HG02870 (cell line): ENCODE measurements at regions not wholly inside any gene's neighbourhood (a gene's known extent, or its start where the extent isn't known, plus 50 kb on each side); places are given as distances from the start of the nearest gene placed in this dataset.

Experiments used
- ATAC-seq: cut with Tn5 transposase; IDR thresholded peaks from one replicate; pipeline ENCODE4 v1.9.1; 2021; ENCODE audit warnings: mild to moderate bottlenecking, moderate library complexity; ENCODE audit not compliant: unreplicated experiment

DNA sequence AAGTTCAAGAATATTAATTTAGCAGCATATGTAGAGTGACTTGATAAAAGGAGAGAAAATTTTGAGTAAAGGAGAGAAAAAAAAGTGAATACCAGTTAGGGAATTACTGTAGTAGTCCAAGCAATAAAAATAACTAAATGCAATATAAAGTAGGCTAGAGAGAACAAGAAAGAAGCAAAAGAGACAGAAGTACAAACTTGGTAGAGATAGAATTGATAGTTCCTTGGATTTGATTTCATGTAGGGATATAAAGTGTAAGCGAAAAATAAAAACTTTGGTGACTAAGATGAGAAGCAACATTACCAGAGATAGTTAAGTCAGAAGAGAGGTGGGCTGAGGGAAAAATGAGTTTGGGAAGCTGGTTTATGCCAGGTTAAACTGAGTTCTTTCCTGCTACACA, 252.4 kb downstream of the SEC23A start:
- ATAC-seq = no peak

DNA sequence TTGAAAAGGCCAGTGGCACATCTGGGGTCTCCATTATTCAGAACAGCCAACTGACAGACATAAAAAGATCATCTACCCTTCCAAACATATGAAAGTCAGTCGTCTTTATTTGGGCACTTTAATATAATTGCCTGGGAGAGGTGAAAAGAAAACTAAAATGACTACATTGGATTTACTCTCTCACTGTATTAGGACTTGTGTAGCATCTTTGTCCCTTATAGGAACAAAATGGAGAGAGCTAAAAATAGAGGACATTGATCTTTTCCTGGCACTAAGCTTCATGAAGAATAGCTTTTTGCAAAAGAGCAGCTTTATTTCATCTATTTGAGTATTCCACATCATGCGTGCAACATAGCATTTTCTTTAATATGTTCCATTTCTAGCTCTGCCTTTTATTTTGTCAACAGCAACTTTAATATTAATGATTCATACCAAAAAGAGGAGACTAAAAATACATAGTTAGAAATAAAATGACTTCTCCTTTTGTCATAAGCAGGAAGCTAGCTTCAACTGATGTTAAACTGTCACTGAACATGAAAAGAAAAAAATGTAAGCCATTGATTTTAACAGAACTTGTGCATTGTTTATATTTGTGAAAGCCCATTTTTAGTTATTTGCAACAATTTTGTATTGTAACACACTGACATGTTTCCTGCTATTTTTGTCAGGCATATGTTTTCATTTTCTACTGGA, 254.6 kb downstream of the SEC23A start:
- ATAC-seq = no peak

DNA sequence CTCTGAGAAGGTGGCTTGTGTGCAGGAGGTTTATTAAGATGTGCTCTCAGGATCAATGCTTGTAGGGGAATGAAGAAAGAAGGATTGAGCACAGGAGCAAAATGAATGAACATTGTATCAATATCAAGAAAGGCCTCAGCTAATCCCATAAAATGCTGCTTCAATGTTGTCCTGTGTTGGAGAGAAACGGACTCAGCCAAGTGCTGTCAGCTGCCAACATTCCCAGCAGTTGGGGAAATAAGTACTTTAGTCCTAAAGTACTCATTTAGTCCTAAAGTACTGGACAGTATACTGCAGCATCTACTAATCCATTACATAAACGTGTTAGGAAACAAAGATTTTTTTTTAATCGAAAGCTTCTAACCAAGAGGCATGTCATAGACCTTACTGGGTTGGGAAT, 255.9 kb downstream of the SEC23A start:
- ATAC-seq = no peak

DNA sequence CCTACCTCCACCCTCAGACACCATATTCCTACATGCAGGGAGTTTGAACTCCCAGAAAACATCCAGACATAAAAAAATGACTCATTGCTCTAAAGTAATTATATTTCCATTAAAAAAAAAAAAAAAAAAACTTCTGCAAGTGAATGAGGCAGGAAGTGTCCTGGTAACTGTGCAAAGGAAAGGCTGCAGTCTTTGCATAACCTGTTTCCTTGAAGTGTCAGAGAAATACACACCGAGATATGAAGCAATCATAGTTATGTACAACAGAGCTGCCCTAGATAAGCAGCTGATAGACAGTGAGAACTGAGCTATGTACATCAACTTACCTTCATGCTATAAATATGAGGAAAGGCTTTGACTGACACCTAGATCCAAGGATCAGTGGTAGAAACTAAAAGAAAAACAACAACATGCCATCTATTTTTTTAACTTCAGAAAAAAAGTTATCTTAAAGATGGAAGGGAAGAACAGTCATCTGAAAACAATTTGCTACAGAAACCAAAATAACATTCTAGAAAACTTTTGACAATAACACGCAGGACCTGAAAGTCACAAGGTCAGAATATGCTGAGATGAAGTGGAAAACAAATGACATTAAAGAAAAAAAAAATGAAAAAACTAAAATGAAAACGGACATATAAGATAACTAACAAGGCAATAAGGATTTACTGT, 263.2 kb downstream of the SEC23A start:
- no peak for ATAC-seq

DNA sequence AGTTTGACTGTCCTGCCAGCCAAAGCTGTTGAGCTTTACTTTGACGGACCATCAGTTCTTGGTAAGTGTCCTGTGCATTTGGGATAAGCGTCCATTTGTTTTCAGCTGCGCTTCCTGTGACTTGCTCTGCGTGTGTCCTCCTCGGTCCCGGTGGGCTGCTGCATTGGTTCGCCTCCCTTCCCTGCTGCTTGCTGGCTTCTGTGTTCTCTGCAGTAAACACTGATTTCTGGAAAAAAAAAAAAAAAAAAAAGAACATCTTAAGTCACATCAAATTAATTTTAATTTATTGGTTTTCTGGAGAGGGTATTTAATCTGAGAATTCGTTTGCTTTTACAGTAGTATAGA, 264.1 kb downstream of the SEC23A start:
- ATAC-seq = no peak

DNA sequence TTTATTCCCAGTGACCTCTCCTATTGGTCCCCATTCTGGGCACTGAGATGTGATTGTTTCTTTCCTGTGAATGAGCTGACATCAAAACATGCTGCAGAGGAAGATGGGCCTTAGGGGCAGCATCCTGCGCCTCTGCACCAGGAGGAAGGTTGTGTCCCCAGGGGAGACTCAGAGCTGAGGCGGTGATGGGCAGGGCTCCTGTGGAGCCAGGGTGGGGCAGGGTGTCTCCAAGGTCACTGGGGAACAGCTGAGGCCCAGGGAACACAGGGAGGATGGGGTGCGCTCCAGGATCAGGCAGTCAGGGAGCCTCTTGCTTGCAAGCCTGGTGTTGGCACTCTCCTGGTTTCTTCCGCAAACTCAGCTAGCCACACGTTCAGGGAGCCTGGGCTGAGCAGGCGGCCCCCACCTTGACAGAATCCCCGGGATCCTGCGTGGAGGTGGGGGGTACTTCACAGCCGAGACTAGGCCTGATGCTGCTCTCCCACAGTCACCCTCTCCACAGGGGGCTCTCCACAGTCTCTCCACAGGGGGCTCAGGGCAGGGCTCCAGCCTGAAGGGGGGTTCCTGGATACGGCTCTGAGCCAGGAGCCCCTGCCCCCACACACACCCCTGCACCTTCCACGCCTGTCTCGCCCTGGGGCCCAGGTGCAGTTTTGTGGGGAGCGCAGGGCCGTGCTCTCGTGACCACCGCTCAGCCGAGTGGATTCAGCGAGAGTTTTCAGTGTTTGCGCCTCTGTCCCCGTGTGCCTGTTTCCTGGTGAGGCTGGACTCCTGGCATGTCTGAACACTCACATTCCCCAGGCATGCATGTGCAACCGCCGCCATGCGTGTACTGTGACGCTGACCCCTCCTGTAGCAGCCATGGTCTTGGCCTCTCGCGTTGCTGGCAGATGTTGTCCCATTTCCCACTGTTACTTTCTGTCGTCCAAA, 264.7 kb downstream of the SEC23A start:
- no peak for ATAC-seq

DNA sequence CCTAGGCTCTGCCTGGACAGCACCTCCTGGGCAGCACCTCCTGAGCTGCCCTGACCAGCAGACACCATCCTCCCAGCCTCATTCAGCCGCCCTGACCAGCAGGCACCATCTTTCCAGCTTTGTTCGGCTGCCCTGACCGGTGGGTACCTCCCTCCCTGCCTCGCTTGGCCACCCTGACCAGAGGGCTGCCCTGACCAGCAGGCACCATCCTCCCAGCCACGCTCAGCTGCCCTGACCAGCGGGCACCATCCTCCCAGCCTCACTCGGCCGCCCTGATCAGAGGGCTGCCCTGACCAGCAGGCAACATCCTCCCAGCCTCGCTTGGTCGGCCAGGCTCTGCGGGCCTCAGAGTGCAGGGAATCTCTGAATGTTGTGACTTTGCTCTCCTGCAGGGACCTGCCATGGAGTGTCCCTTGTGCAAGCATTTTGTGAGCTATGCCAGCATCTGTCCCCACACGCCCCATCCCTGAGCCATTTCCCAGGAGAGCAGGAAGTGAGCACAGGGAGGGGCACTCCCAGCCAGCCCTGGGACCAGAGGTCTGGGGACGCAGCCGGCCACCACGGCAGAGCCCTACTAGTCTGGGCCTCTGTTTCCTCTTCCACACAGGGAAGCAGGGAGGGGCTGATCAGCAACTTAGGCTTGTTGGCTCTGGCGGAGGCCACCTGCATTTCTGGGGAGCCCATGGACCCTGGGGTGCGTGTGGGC, 265.5 kb downstream of the SEC23A start:
- no peak for ATAC-seq

DNA sequence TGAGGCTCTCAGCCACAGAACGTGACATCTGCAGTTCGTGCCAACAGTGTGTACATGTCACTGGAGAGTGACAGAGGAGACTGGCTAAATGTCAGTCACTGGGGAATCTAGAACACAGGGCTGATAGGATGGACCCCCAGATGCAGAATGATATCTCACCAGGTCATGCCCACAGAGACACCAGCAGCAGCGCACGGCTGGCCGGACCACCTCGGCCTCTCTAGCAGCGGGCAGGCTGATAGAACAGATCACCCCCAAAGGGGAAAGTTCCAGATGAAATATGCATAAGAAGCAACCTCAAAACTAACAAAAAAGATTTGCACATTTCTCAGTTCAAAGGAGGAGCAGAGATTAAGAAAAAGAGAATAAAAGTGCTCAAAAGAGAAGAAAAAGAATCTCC, 266.5 kb downstream of the SEC23A start:
- ATAC-seq = no peak

DNA sequence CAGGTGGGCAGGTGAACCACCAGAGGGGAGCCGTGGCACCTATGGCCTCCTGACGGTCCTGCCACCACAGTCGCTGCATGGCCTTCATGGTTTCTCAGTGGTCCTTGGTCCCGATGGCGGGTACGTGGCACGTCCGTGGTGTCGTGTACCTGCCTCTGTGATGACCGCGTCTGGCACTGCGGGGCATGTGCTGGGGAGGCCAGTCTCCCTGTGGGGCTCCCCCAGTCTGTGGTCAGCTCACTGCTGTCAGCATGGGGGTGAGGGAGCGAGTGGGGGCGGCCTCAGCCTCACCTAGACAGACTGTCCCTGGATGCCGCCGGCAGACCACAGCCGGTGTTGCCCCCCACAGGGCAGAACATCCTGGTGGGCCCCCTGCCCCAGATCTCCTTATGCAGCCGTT, 267.2 kb downstream of the SEC23A start:
- ATAC-seq = no peak

DNA sequence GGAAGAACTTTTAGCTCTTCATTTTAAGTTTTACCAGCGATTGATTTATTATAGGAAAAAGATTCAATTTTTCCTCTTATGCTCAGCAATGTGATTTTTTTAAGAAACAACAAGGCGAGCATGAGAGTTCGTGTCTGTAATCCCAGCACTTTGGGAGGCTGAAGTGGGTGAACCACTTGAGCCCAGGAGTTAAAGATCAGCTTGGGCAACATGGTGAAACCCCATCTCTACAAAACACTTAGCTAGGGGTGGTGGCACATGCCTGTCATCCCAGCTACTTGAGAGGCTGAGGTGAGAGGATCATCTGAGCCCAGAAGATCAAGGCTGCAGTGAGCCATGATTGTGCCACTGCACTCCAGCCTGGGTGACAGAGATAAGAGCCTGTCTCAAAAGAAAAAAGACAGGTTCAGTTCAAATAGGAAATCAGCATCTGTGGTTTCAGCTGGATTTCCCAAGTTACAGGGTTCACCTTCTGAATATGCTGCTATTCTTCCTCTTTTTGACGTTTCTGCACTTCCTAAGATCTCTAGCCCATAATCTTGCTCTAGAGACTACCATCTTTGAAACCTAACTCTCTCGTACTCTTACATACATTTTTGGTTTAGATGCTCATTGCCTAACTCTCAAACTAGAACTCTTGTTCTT, 274.7 kb downstream of the SEC23A start:
- no peak for ATAC-seq

DNA sequence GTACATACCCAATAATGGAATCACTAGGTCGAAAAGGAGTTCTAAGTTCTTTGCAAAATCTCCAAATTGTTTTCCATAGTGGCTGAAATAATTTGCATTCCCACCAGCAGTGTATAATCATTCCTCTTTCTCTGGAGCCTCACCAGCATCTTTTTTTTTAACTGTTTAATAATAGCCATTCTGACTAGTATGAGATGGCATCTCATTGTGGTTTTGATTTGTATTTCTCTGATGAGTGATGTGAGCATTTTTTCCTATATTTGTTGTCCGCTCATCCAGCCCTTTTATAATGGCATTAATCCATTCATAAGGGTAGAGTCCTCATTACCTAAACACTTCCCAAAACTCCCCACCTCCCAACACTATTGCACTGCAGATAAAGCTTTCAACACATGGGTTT, 278.3 kb downstream of the SEC23A start:
- ATAC-seq = no peak

DNA sequence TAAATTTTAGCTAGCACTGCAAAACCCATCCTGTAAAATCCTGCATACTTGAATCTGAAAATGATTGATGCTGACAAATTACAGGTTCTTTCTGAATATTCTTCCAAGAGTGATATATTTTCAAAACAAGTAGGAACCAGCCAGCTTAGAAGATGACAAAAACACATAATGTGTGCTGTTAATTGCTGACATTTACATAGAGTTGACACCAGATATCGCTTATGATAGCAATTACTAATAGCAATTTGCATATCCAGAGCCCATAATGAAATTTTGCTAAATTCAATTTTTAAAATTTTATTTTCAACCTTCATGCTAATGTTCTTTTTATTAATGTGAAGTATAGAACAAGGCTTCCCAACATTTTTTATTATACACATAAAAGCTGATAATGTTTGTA, 284.5 kb downstream of the SEC23A start:
- no peak for ATAC-seq

DNA sequence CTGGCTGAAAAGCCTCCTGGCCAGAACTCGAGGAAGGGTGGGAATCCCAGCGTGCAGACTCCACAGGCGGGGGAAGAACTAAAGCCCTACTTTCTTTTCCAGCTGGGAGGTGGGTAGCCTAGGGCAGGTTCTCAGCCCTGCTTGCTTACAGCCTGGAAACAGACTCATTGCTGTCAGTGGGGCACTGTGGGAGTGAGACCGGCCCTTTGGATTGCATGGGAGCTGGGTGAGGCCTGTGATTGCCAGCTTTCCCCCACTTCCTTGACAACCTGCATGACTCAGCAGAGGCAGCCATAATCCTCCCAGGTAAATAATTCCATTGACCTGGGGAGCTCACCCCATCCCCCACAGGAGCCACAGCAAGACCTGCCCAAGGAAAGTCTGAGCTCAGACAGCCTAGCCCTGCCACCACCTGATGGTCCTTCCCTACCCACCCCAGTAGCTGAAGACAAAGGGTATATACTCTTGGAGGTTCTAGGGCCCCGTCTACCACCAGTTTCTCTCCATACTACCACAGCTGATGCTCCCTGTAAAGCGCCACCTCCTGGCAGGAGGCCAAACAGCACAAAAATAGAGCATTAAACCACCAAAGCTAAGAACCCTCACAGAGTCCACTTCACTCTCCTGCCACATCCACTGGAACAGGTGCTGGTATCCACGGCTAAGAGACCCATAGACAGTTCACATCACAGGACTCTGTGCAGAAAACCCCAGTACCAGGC, 294.1 kb downstream of the SEC23A start:
- ATAC-seq = no peak

DNA sequence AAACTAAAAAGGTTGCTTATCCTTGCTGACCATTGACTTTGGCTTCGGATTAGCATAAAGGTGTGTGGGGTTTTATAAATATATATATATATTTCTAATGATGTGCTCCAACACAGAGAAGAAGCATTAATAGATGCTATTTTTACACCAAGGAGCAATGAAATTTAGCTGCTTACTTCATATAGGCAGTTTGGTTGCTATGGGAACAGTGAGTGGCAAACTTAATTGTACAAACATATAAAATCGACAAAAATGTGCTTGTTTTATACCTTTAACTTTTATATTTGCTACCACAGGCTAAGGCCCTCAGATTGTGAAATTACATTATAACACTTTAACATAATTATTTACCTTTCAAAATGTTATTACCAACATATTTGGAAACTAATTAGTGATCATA, 303.4 kb downstream of the SEC23A start:
- no peak for ATAC-seq

DNA sequence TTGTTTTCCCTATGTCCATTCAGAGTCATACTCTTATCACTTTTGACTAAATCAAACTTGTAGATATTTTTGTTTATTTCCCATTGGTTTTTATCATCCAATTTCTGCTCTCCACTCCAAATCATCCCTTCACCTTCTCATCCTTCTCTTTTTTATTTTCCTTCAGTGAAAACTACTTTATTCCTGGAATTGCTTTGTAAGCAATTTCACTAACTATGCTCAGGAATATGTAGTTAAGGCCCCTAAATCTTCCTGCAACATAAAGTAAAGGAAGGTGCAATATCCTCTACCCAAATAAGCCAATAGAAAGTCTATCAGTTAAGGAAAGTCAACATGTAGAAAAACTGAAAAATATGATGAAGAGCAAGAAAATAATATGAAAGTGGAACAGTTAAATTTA, 308.4 kb downstream of the SEC23A start:
- no peak for ATAC-seq

DNA sequence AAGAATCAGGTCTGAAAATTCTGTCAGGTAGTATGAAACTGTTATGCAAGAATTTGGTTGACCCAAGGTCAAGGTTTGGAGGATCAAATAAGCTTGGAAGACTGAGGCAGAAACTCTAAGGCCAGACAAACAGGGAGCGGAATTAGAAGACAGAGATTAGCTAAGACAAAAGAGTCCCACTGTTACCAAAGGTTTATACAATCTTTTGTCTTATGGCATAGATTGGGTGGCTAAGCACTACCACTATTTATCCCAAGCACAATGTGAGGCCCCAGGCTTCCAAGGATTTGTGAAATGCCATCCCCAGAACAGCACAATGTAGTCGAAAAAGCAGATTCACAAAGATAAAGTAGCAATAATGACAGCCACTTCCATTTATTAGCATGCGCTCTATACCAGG, 311.2 kb downstream of the SEC23A start:
- ATAC-seq = no peak

DNA sequence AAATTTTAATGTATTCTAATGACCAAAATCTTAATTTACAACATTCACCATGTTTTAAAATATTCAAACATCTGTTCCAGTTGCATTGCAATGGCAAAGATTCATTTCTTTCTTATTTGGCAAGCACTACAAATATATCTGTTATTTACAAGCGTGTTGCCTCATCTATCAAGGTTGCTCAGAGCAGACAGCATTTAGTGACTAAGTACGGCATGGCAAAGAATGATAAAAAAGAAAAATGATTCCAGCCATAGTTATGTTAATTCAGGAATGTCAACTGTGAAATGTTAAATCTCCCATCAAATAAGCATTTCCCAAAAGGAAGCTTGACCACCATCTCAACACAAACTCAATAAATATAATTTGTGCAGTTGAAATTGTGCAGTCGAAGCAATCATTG, 312.1 kb downstream of the SEC23A start:
- ATAC-seq = no peak

DNA sequence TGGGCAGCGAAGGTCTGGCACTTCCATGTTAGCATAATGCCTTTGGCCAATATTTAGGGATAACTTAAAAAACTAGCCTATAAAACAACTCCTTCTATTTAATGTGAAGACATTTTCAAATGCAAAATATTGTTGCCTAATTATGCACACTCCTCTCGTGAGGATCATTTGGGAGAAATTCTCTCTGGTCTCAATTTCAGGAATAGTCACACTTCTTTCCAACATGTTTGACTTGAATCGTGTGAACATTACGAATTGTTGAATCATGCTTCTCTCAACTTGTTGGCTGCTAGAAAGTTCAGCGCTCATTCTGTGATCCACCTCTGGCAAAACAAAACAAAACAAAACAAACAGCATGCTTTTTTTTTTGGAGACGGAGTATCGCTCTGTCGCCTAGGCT, 313.2 kb downstream of the SEC23A start:
- ATAC-seq = no peak

DNA sequence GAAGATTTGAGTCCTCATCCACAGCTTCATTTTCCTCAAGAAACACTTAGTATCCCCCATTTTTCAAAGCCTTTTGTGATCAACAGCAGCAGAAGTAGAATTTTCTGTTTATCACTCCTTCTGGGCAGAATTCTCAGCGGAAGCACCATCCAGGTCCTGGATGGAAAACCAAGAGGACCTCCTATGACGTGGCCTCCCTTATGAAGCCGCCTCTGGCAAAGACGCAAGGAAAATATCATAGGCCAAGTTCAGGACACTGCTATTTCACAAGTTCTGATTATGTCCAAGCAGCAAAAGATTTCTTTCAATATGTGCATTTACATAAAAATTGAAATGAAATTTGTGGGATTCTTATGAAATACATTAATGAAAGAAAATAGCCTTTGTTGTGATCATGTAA, 315.0 kb downstream of the SEC23A start:
- no peak for ATAC-seq

DNA sequence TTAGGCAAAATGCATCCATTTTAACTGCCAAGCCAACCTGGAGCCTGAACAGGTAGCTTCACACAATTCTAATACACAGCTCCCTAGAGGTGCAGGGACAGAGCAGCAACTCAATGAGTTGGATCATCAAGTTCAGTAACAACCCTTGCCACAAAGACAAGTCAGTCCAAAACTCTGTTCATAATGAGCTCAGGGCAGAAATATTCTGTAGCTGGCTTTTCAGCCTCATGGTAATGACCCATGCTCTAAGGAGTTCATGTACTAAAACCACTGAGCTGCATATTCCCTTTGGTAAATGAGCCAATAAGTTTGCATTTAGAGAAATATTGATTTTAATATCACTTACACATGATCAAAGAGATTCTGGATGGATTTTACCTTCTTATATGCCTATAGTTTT, 316.1 kb downstream of the SEC23A start:
- no peak for ATAC-seq
